HG03135 (cell line): ENCODE measurements at regions not wholly inside any gene's neighbourhood (a gene's known extent, or its start where the extent isn't known, plus 50 kb on each side); places are given as distances from the start of the nearest gene placed in this dataset.
"Not testable (repeated sequence)": the region's sequence is repeated elsewhere in the genome, so short reads cannot be mapped to it uniquely, and the experiment has no call there.

Experiments
- ATAC-seq: cut with Tn5 transposase; IDR thresholded peaks from one replicate; pipeline ENCODE4 v1.9.1; 2021; ENCODE audit warnings: mild to moderate bottlenecking, moderate library complexity; ENCODE audit not compliant: unreplicated experiment

DNA sequence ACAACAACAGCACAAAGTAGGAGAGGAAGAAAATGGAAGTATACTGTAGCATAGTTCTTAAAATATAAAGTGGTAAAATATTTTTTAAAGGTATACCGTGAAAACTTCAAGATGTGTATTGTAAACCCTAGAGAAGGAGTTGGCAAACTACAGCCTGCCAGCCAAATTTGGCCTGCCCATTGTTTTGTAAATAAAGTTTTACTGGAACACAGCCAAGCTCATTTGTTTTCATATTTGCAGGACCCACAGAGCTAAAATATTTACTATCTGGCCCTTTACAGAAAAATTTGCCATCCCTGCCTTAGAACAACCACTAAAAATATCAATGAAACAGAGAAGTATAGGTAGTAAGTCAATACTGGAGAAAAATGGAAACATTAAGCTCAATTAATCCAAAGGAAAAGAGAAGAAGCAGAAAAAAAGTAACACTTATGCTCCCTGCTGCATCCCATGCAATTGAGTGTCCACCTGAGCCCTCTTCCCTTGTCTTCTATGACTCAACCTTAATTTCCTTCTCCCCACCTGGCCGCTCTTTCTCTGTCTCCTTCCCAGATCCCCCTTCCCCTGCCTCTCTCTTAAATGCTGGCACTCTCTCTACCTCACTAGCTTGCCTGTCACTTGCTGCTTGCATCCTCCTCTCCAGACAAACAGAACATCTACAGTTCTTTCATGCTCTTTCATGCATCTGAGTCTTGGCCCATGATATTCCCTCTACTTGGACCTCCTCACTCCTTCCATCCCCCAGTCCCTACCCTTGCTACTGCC is 50.6 kb upstream of the FER start:
- ATAC-seq = no peak

DNA sequence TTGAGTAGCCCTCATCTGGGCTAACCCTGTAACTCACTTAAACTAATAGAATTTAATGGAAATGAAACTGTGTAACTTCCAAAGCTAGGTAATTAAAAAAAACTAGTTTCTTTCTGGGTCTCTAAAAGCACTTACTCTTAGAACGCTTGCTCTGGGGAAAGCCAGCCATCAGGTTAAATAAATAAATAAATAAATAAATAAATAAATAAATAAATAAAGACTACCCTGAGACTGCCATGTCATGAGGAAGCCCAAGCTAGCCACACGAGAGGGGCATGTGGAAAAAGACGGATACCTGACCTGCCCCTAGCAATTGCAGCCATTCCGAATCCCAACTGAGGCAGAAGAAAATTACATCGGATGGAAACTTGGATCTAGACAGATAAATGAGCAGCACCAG is 51.3 kb upstream of the FER start:
- ATAC-seq = no peak

DNA sequence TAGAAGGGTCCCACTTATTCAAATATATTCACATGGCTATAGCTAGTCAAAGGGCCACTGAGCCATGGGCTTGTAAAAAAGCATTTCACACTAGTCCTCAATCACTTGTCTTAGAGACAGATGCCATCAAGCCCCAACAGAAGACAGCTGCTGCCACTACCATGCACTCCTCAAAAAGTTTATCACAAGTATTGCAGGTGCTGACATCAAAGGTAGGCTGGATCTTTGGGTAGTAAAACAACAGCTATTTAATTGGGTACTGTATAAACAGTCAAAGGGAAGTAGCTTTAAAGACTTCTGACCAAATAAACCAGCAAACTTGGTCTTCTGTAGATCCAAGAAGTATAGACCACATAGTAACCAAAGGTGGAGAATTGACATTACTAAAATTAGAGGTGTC is 59.2 kb upstream of the FER start:
- no peak for ATAC-seq

DNA sequence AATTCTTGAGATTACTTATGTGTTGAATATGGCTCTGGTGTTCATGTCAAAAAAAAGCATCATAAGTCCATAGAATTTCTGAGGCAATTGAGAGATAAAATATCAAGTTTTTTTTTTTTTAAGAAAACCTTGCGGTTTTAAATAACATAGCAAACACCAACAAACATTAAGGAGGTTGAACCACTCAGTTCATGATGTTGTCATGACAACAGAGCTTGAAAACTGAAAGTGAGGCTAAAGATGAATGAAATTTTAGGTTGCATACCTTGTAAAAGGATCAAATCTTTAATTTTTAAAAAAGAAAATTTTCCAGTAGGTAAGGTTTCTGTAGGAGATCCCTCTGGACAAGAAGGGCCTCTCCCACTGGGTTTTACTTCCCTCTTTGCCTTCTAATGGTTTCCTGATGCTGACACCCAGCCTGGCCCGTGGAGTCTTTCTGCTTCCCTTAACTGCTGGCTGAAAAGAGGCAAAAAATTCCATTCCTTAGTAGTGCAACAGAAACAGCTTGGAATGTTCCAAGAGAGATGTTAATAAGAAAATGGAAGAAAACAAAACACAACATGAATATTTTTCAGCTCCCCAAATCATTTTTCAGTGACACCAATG is 60.0 kb upstream of the FER start:
- no peak for ATAC-seq

DNA sequence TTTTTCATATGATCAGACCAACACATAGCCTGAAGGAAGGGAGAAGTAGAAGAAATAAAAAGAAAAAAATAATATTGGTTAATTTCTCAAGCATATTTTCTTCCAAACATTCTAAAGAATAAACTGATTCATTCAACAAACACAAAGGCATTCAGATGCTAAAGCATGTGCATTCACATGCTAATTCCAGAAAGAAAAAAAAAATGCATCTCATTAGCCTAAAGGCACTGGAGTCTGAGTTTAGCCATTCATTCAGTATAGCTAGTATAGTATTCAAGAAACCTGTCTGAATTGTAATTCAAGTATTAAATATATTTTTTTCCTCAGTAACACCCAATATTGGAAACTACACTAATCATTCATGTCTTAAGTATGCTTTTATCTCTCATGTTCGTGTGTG is 61.0 kb upstream of the FER start:
- ATAC-seq = no peak

DNA sequence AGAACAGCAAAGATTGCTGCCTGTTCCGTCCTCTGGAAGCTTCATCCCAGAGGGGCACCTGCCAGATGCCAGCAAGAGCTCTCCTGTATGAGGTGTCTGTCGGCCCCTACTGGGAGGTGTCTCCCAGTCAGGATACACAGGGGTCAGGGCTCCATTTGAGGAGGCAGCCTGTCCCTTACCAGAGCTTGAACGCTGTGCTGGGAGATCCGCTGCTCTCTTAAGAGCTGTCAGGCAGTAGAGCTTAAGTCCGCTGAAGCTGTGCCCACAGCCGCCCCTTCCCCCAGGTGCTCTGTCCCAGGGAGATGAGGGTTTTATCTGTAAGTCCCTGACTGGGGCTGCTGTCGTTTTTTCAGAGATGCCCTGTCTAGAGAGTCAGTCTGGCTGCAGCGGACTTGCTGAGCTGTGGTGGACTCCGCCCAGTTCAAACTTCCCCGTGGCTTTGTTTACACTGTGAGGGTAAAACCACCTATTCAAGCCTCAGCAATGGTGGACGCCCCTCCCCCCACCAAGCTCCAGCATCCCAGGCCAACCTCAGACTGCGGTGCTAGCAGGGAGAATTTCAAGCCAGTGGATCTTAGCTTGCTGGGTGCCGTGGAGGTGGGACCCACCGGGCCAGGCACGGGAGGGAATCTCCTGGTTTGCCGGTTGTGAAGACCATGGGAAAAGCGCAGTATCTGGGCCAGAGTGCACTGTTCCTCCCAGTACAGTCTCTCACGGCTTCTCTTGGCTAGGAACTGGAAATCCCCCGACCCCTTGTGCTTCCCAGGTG is 62.1 kb upstream of the FER start:
- not testable (repeated sequence) for ATAC-seq

DNA sequence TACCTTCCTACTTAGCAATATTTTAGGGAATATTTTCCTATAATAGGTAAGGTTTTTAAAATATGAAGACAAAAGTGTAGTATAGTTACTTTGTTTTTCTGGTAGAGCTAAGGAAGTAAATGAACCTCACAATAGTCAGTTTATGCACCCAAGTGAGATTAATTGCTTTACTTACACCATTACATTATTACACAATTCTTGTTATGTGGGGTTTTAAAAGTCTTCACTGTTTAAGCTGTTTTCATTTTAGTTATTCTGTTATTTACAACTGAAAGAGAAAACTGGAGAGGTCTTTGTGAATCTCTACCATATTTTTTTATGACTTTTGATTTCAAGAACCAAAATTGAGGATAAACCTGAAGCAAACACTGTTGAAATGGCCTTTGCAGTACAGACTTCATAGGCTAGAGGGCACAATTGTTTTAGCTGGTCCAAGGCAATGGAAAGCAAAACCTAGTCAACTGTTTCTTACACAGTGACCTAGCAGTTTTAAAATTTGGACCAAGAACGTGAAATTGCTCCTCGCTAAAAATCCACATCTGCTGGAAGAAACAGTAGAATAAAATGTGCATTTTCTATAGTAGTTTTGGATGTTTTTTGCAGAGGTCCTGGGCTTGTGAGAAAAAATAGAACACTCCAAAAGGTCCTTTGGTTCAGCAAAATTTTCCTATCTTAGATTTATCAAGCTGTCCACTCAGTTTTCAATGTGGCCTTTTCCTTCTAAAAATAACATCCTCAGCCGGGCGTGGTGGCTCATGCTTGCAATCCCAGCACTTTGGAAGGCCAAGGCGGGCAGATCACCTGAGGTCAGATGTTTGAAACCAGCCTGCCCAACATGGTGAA is 66.4 kb upstream of the FER start:
- peak; percentile 89 for ATAC-seq

DNA sequence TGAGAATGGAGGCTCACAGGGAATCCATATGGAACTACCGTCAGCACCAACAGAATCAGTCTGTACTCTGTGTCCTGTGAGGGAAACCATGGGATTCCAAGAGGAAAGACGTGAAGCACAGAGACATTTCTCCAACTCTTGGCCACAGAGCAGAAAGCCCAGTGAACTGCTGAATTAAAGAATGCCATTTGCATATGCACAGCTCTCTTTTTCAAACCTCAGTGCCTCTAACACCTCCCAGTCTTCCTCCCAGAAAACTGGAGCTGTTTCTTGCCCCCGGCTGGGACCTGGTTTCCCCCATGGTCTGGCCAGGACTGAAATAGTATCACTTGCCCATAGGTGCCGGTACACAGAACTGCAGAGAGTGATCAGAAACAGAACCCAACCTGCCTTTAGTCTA is 69.6 kb upstream of the FER start:
- no peak for ATAC-seq

DNA sequence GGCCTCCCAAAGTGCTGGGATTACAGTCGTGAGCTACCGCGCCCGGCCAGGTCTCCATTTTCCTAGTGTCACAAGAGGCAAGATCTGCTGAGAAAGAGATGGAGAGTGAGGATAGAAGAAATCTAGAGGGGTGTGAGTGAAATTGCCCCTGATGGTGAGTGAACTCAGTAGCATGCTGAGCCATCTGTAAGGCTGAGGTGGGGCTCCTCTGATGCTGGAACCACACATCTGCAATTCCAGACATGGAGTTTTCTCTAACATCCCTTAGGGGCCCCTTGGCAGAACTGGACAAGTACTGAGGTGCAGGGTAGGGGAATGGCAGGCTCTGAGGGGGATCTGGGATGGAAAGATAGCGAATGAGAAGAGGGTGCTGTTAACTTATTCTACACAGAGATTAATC is 72.0 kb upstream of the FER start:
- no peak for ATAC-seq

DNA sequence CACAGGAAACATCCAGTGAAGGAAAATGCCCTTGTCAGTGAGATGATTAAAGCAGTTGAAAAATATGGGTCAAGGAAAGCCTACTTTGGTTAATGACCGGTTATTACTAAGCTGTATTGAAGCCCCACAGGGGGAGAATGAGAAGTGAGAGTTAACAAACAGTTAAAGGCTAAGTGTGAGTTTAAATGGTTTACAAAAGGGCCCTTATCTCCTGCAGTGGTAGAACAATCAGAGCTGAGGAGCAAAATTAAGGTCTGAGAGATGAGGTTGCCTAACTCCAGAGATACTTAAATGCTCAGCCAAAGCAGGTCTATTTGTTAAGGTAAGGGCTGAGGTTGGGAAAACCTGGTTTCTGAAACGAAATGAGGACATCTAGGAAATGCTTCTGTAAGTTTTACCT is 75.1 kb upstream of the FER start:
- ATAC-seq = no peak

DNA sequence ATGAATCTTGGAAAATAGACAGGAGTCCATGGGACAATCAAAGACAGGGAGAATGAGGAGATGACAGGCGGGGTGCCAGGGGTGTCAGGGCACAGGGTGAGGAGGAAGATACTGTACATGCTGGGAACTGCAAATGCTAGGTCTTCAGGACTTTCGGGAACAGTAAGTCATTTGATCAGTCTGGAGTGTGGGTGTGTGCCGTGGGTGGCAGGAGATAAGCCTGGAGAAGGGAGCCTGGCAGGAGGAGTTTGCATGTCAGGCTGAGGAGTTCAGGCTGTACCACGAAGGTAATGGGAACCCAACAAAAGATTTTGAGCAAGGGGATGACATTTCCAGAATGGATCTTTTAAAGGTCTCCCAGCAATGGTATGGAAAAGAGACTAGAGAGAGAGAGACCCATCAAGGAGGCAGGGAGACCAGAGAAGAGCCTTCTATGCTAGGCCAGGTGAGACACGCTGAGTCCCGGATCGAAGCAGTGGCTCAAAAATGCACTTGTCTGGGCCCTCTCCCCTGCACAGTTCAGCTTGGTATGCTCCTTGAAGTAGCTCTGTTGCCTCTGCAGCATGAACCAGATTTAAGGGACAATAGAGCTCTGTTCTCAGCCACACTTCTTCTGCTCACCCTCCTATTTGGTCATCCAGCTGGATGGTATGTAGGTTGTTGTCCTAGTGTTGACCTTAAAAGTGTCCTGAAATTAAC is 77.0 kb upstream of the FER start:
- no peak for ATAC-seq

DNA sequence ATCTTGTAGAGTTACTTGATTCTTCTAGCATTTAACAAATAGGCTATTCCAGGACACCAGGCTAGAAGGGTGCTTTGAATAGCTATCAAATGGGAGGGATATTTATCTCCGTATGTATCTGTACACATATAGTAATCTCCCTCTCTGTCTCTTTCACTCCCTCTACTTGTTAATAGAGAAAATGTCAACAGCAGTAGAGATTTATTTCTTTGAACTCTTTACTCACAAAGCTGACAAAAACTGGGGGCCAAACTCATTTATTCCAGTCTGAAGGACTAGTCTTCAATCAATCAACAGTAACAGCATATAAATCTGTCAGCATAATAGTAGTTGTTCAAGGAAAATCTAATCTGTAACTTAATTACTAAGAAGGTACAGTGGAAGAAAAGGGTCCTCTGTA is 78.2 kb upstream of the FER start:
- ATAC-seq = no peak

DNA sequence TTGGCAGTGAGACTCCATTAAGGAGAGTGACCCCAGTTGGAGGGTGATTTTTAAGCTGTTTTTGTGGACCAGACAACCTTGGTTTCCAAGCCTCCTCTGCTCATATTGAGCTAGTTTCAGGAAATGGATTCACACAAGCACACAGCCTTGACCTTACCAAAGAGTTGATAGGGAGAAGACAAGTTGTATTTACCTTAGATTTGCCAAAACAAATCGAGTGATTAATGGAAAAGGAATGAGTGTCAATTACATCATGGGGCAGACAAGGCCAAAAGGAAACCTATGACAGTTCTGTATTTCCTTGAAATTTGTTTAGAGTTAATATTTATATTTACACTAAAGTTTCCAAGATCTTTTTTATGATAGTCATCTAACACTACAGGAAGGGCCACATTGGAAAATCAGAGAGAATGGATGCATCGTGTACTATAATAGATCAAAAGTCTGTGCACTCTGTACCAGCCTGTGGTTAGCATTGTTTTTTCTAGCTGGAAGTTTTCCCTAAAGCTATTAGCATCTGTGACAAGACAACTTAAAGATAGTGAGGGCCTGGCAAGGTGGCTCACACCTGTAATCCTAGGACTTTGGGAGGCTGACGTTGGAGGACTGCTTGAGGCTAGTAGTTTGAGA is 86.0 kb upstream of the FER start:
- ATAC-seq = no peak

DNA sequence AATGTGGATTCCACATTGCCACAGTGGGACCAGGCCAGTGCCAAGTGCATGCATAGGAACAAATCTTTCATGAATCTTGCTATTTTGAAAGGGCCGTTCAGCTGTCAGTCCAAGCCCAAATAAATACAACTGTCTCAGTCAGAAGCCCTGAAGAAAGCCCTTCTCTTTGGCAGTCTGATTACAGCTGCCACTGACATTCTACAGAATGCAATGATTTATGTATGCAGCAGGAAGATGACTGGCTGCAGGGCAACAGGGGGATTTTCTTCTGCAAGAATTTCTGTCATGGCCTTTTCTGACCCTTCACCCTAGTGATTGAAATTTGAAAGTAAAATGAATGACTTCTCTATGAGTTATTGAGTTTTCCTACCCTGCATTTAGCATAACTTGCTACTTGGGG is 86.7 kb upstream of the FER start:
- ATAC-seq = no peak

DNA sequence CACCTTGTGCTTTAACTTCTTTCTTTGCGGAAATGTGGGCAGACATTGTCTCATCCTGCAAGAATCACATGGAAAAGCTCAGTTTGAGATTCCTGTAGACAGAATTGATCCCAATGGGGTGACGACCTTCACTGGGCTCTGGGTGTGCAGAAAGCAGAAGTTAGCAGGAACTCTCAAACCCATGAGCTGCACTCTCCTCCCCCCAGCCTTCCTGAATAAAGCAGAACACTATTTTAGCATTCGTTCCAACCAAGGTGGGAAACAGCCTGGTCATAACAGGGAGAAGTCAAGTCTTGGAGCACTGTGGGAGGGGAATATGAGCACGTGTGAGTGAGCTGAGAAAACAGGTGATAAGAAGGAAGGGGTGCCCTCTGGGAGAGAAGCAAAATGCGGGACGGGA is 87.4 kb upstream of the FER start:
- ATAC-seq = no peak

DNA sequence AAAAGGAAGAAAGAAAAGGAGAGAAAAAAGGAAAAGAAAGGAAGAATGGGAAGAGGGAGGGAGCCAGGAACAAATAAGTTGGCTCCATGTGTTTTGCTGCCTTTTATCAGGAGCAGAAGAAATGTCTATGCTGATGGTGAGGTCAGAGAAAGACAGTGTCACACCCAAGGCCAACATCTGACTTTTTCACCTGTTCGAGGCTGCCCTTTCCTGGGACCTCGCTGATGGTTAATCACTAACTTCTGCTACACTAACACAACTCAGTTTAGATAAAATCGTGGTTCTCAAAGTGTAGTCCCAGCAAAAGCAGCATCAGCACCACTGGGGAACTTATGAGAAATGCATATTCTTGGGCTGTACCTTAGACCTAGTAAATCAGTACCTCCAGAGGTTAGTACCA is 88.2 kb upstream of the FER start:
- ATAC-seq = no peak

DNA sequence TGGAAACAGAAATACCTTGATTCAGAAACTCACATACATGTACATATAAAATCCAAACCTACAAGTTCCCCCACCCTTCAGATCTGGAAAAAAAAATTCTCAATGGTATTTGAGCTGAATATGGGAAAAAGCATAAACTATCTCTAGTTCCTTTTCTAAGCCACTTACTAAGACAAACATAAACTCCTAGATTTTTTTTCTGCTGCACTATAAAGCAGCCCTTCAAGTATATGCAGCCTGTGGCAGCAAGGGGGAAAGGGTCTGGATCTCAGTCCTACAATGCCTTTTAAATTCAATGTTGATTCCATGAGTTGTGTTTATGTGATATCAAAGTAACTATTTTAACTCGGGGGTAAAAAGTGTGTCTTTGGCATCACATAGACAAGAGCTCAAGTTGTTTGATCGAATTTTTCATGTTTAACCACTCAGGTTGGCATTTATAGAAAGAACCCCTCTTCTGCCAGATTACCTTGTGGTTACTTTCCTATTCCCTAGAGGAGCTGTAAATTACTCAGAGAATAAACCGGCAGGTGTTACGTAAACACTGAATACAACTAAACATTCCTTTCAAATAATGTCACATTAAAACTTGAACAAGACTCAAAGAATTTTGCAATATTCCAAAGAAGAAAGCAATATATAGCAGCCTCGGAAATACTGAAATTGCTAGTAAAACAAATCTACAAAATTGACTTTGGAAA is 91.8 kb upstream of the FER start:
- ATAC-seq = no peak

DNA sequence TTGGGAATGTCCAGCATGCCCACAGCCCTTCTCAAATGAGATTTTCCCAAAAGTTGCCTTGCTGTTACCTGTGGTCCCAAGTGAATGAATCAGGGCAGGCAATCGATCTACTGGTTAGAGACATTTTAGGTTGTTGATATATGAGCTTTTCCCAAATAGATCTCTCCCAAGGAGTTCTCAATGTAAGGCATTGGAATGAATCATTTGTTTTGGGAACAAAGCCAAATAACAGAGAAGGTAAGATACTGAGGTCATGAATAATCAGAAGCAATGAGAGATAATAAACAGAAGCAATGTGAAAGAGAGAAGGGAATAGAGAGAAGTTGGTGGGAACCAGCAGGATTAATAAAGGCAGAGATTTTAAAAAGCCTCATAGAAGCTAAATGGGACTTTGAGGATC is 93.6 kb upstream of the FER start:
- ATAC-seq = no peak

DNA sequence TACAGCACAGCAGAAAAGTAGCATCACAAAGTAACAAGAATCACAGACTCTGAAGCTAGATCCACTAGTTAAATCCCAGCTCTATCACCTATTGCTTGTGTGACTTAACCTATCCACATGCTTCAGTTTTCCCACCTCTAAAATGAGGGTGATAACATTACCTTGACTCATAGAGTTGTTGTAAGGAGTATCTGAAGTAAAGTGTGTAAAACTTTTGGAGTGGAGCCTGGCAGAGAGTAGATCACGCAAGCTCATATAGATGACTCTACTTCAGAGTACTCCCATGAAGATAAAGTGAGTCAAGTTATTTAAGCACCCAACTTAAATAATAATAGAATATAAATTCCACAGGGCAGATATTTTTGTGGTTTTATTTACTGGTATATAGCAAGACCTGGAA is 94.5 kb upstream of the FER start:
- ATAC-seq = no peak

DNA sequence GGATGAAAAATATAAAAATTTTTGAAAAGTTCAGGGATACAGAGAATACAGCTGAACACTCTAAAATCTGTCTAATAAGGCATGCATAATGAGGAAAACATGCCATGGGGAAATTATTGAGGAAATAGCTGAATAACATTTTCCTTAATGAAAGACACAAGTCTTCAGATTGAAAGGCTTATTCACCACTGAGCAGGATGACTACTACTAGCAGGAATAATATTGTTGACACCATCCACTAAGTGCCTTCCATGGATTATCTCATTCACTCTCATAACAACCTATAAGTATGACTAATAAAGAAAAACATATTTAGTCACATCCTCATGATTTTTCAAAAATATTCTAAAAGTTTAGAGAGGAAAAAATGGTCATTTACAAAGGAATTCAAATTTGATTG is 96.7 kb upstream of the FER start:
- ATAC-seq = no peak
